Effector memory CD4-positive, alpha-beta T cell (primary cell): ENCODE measurements at regions not wholly inside any gene's neighbourhood (a gene's known extent, or its start where the extent isn't known, plus 50 kb on each side); places are given as distances from the start of the nearest gene placed in this dataset.
"Not testable (repeated sequence)": the region's sequence is repeated elsewhere in the genome, so short reads cannot be mapped to it uniquely, and the experiment has no call there.

Source experiments
- DNase-seq, 3 donors: peaks; one replicate each; pipeline ENCODE4 v3.0.0-alpha.2; 2020
- H3K27ac ChIP-seq: 2 replicates; pipeline ENCODE4 v1.7.0; 2013; ENCODE audit warnings: mild to moderate bottlenecking, low read length, moderate library complexity; ENCODE audit not compliant: insufficient read depth, poor library complexity, severe bottlenecking
- H3K27me3 ChIP-seq: replicated peaks from 2 replicates; pipeline ENCODE4 v1.7.0; 2013; ENCODE audit warnings: mild to moderate bottlenecking, low read length; ENCODE audit not compliant: insufficient read depth, control insufficient read depth, poor library complexity, severe bottlenecking
- H3K36me3 ChIP-seq: 2 replicates; pipeline ENCODE4 v1.7.0; 2013; ENCODE audit warnings: mild to moderate bottlenecking, low read length, moderate library complexity; ENCODE audit not compliant: control insufficient read depth, insufficient read depth
- H3K4me1 ChIP-seq: 2 replicates; pipeline ENCODE4 v1.7.0; 2013; ENCODE audit warnings: low read length, mild to moderate bottlenecking; ENCODE audit not compliant: control insufficient read depth, insufficient read depth, poor library complexity, severe bottlenecking
- H3K4me3 ChIP-seq: 2 replicates; pipeline ENCODE4 v1.7.0; 2013; ENCODE audit warnings: low read length, low read depth, mild to moderate bottlenecking; ENCODE audit not compliant: insufficient read depth, poor library complexity, severe bottlenecking
- H3K9me3 ChIP-seq: 2 replicates; pipeline ENCODE4 v1.7.0; 2013; ENCODE audit warnings: mild to moderate bottlenecking, low read length, moderate library complexity; ENCODE audit not compliant: control insufficient read depth

GRCh38 chr2:64249426-64249825, 105.2 kb upstream of the PELI1 start:
- Histone ChIP-seq H3K27me3 (no peaks in the 10 kb centered on the region), H3K36me3 (no peaks in the 10 kb centered on the region), H3K27ac (no peak overlapping the region), H3K9me3 (no peaks in the 10 kb centered on the region), H3K4me3 (no peak overlapping the region), H3K4me1 (no peaks in the 10 kb centered on the region)
- no peak for DNase-seq

- Histone ChIP-seq H3K36me3 (no peaks in the 10 kb centered on the region), H3K9me3 (no peaks in the 10 kb centered on the region), H3K27ac (no peak overlapping the region), H3K4me1 (no peaks in the 10 kb centered on the region), H3K4me3 (no peak overlapping the region), H3K27me3 (no peaks in the 10 kb centered on the region)
- DNase-seq = no peak
Observed at GRCh38 chr2:64250063-64250462, 105.8 kb upstream of the PELI1 start.

- H3K27me3 ChIP-seq = no peaks in the 10 kb centered on the region
- no peaks in the 10 kb centered on the region for H3K9me3 ChIP-seq
- no peak for DNase-seq
- no peaks in the 10 kb centered on the region for H3K4me1 ChIP-seq
- H3K36me3 ChIP-seq = no peaks in the 10 kb centered on the region
- no peak overlapping the region for H3K4me3 ChIP-seq
- H3K27ac ChIP-seq = no peak overlapping the region
Observed at GRCh38 chr2:64250751-64251423, 106.7 kb upstream of the PELI1 start.

- no peak for DNase-seq
- Histone ChIP-seq H3K9me3 (no peaks in the 10 kb centered on the region), H3K27me3 (no peaks in the 10 kb centered on the region), H3K27ac (no peak overlapping the region), H3K36me3 (no peaks in the 10 kb centered on the region), H3K4me3 (no peak overlapping the region), H3K4me1 (no peaks in the 10 kb centered on the region)
Observed at GRCh38 chr2:64251497-64252250, 107.5 kb upstream of the PELI1 start.

GRCh38 chr2:64252251-64252978, 108.2 kb upstream of the PELI1 start:
- not testable (repeated sequence) for H3K27ac ChIP-seq, H3K36me3 ChIP-seq, H3K4me1 ChIP-seq, H3K4me3 ChIP-seq, H3K9me3 ChIP-seq, H3K27me3 ChIP-seq, DNase-seq

GRCh38 chr2:64253421-64253820, 109.2 kb upstream of the PELI1 start:
- not testable (repeated sequence) for H3K9me3 ChIP-seq, DNase-seq, H3K36me3 ChIP-seq, H3K27ac ChIP-seq, H3K4me1 ChIP-seq, H3K4me3 ChIP-seq, H3K27me3 ChIP-seq

- Histone ChIP-seq H3K27me3 (no peaks in the 10 kb centered on the region), H3K27ac (no peak overlapping the region), H3K36me3 (no peaks in the 10 kb centered on the region), H3K9me3 (no peaks in the 10 kb centered on the region), H3K4me1 (no peaks in the 10 kb centered on the region), H3K4me3 (no peak overlapping the region)
- DNase-seq = no peak
Observed at GRCh38 chr2:64258566-64258965, 114.3 kb upstream of the PELI1 start.

GRCh38 chr2:64259312-64259711, 115.1 kb upstream of the PELI1 start:
- Histone ChIP-seq H3K27ac (no peak overlapping the region), H3K27me3 (no peaks in the 10 kb centered on the region), H3K4me1 (no peaks in the 10 kb centered on the region), H3K9me3 (no peaks in the 10 kb centered on the region), H3K36me3 (no peaks in the 10 kb centered on the region), H3K4me3 (no peak overlapping the region)
- no peak for DNase-seq

- H3K36me3 ChIP-seq = no peaks in the 10 kb centered on the region
- no peak for DNase-seq
- H3K9me3 ChIP-seq = no peaks in the 10 kb centered on the region
- H3K27ac ChIP-seq = no peak overlapping the region
- H3K4me1 ChIP-seq = no peaks in the 10 kb centered on the region
- H3K4me3 ChIP-seq = peak overlapping the region; percentile 37
- H3K27me3 ChIP-seq = no peaks in the 10 kb centered on the region
Observed at GRCh38 chr2:64260093-64260803, 116.0 kb upstream of the PELI1 start.
